ENCODE measurements at regions not wholly inside any gene's neighbourhood (a gene's known extent, or its start where the extent isn't known, plus 50 kb on each side); places are given as distances from the start of the nearest gene placed in this dataset.

GRCh38 chr12:41966916-41967315, 177.8 kb downstream of the GXYLT1 start:
- TF ChIP-seq EP300 (IDR thresholded peaks at IDR 0.05) (no peak), POLR2A (IDR thresholded peaks at IDR 0.05) (no peak), CTCF (IDR thresholded peaks at IDR 0.05) (no peak), POLR2AphosphoS5 (IDR thresholded peaks at IDR 0.05) (no peak)
